HepG2 (cell line): ENCODE measurements at regions not wholly inside any gene's neighbourhood (a gene's known extent, or its start where the extent isn't known, plus 50 kb on each side); places are given as distances from the start of the nearest gene placed in this dataset.

Experiments
- ATAC-seq: fragments of 200-7000 bp; cut with Tn5 transposase; 3 replicates; pipeline ENCODE4 v1.9.1; 2020; ENCODE audit warnings: mild to moderate bottlenecking, moderate library complexity
- BruUV-seq: library from RNA; stranded (reverse); fragments of 400-500 nt; replicated peaks from 2 replicates; lab custom pipeline; 2021; lab: Mats Ljungman, UMichigan
- CTCF ChIA-PET: fragments of 300-600 bp; formaldehyde crosslinking; extraction: SDS; loops from one replicate; lab custom pipeline; 2021; ENCODE audit warnings: low total read pairs, inconsistent platforms, low intra/inter-chr PET ratio; lab: Yijun Ruan, JAX
- POLR2A ChIA-PET: fragments of 350-600 bp; sonication (Branson Sonifier 250); formaldehyde crosslinking; loops from one replicate; lab custom pipeline; 2020; ENCODE audit warnings: antibody characterized with exemption, inconsistent platforms; lab: Yijun Ruan, JAX
- DNase-seq: peaks from one replicate; pipeline ENCODE4 v3.0.0-alpha.2; 2015; ENCODE audit warnings: low spot score
- FAIRE-seq: peaks from 3 replicates; lab custom pipeline; 2011; peaks lifted over from hg19 to GRCh38; lab: Jason Lieb, UNC
- H2AFZ ChIP-seq: one replicate; pipeline ENCODE4 v1.6.1; 2011; ENCODE audit warnings: low read length, inconsistent platforms
- H3K27ac ChIP-seq: fragments of 300-600 bp; 3 replicates; pipeline ENCODE4 v1.8.0; 2011; ENCODE audit warnings: mixed run types, mild to moderate bottlenecking, mixed read lengths, low read length, inconsistent platforms; ENCODE audit not compliant: insufficient read depth; ENCODE audit errors: extremely low read length
- H3K27me3 ChIP-seq, 2 experiments: fragments of 200-600 bp in 1 of 2; 2 replicates in 1 of 2; 3 replicates in 1 of 2; pipeline versions ENCODE4 v1.6.0 to v1.8.0; 2011; ENCODE audit warnings: low read length in 2 of 2, mild to moderate bottlenecking in 2 of 2, moderate library complexity in 2 of 2, inconsistent platforms in 1 of 2; ENCODE audit not compliant: insufficient read depth in 2 of 2, control insufficient read depth in 1 of 2
- H3K36me3 ChIP-seq, 2 experiments: fragments of 200-600 bp in 1 of 2; replicated peaks in 1 of 2; 2 replicates in 1 of 2; 3 replicates in 1 of 2; pipeline versions ENCODE4 v1.5.1 to v1.8.0; 2011; ENCODE audit warnings: low read length in 2 of 2, inconsistent platforms in 1 of 2; ENCODE audit not compliant: insufficient read depth in 2 of 2, control insufficient read depth in 1 of 2
- H3K4me1 ChIP-seq: 2 replicates; pipeline ENCODE4 v1.5.1; 2012; ENCODE audit warnings: low read length, inconsistent platforms; ENCODE audit not compliant: insufficient read depth
- H3K4me2 ChIP-seq: 2 replicates; pipeline ENCODE4 v1.6.0; 2011; ENCODE audit warnings: low read depth, low read length, inconsistent platforms
- H3K4me3 ChIP-seq, 3 experiments: fragments of 200-600 bp in 1 of 3; sonication (generic), shearing (Covaris generic) in 1 of 3; replicated peaks in 1 of 3; 2 replicates each; pipeline ENCODE4 v1.5.1; 2011 to 2016; ENCODE audit warnings: low read length in 3 of 3, inconsistent platforms in 2 of 3, low read depth in 2 of 3, mild to moderate bottlenecking in 2 of 3, control low read depth in 1 of 3, mixed read lengths in 1 of 3; ENCODE audit not compliant: insufficient read depth in 1 of 3
- H3K79me2 ChIP-seq: one replicate; pipeline ENCODE4 v1.6.1; 2011; ENCODE audit warnings: low read length, inconsistent platforms; ENCODE audit not compliant: insufficient read depth
- H3K9ac ChIP-seq: 2 replicates; pipeline ENCODE4 v1.6.0; 2011; ENCODE audit warnings: mild to moderate bottlenecking, low read depth, low read length, inconsistent platforms; ENCODE audit not compliant: insufficient read depth
- H3K9me3 ChIP-seq: 2 replicates; pipeline ENCODE4 v1.5.1; 2012; ENCODE audit warnings: mild to moderate bottlenecking, low read length
- H4K20me1 ChIP-seq: 2 replicates; pipeline ENCODE4 v1.6.0; 2011; ENCODE audit warnings: inconsistent platforms, mild to moderate bottlenecking, low read length, moderate library complexity; ENCODE audit not compliant: insufficient read depth
- FOSL2 ChIP-seq: sonication (generic); formaldehyde crosslinking; IDR thresholded peaks from 2 replicates; pipeline ENCODE4 v1.4.0; 2020; ENCODE audit warnings: missing genetic modification reagents
- IRX3 ChIP-seq: sonication (generic); formaldehyde crosslinking; IDR thresholded peaks from 2 replicates; pipeline ENCODE4 v1.8.1; 2023; ENCODE audit warnings: mild to moderate bottlenecking, low read depth, missing genetic modification reagents, borderline replicate concordance
- SOX13 ChIP-seq, 3 experiments: fragments of 450-650 bp in 1 of 3; sonication (generic) in 1 of 3; formaldehyde crosslinking in 1 of 3; IDR thresholded peaks in 2 of 3; conservative IDR thresholded peaks in 1 of 3; 2 replicates each; pipeline versions ENCODE4 v1.5.0 to v1.6.1; 2016 to 2020; ENCODE audit warnings: antibody characterized with exemption in 1 of 3, mild to moderate bottlenecking in 1 of 3, missing compliant biosample characterization in 1 of 3, missing genetic modification reagents in 1 of 3, moderate library complexity in 1 of 3
- STAT5B ChIP-seq: sonication (generic); formaldehyde crosslinking; IDR thresholded peaks from 2 replicates; pipeline ENCODE4 v1.4.0; 2020; ENCODE audit warnings: missing genetic modification reagents
- TCF7 ChIP-seq: sonication (generic); IDR thresholded peaks from 2 replicates; pipeline ENCODE4 v1.6.1; 2016; ENCODE audit warnings: antibody characterized with exemption, low read depth
- TGIF2 ChIP-seq: IDR thresholded peaks from 2 replicates; pipeline ENCODE4 v1.6.1; 2016; ENCODE audit warnings: control low read depth, missing compliant biosample characterization
- ZNF253 ChIP-seq: sonication (generic); formaldehyde crosslinking; IDR thresholded peaks from 2 replicates; pipeline ENCODE4 v1.8.0; 2022; ENCODE audit warnings: mild to moderate bottlenecking, missing genetic modification reagents, borderline replicate concordance
- ZNF562 ChIP-seq: sonication (generic); formaldehyde crosslinking; IDR thresholded peaks from 2 replicates; pipeline ENCODE4 v1.8.0; 2022; ENCODE audit warnings: missing genetic modification reagents, borderline replicate concordance
- ZNF589 ChIP-seq: sonication (generic); formaldehyde crosslinking; conservative IDR thresholded peaks from 2 replicates; pipeline ENCODE4 v1.8.0; 2022; ENCODE audit warnings: mild to moderate bottlenecking, moderate library complexity, missing genetic modification reagents
- ZNF720 ChIP-seq: sonication (generic); formaldehyde crosslinking; IDR thresholded peaks from 2 replicates; pipeline ENCODE4 v1.4.0; 2020; ENCODE audit warnings: missing genetic modification reagents
- ZNF724P ChIP-seq: sonication (generic); formaldehyde crosslinking; IDR thresholded peaks from 2 replicates; pipeline ENCODE4 v1.8.0; 2022; ENCODE audit warnings: missing genetic modification reagents, borderline replicate concordance
- ZNF749 ChIP-seq: sonication (generic); formaldehyde crosslinking; IDR thresholded peaks from 2 replicates; pipeline ENCODE4 v1.8.0; 2022; ENCODE audit warnings: mild to moderate bottlenecking, missing genetic modification reagents, moderate library complexity, borderline replicate concordance
- ZNF891 ChIP-seq: sonication (generic); formaldehyde crosslinking; IDR thresholded peaks from 2 replicates; pipeline ENCODE4 v1.5.0; 2020; ENCODE audit warnings: mild to moderate bottlenecking, missing genetic modification reagents
- ZUFSP ChIP-seq: sonication (generic); formaldehyde crosslinking; IDR thresholded peaks from 2 replicates; pipeline ENCODE4 v1.9.0; 2021; ENCODE audit warnings: missing genetic modification reagents, mild to moderate bottlenecking, borderline replicate concordance
- WGBS: methylation state at CpG from one replicate; pipeline ENCODE4 v1.1.6; 2017; ENCODE audit warnings: low lambda C conversion rate; 5-methylcytosine and 5-hydroxymethylcytosine counted together
- in situ Hi-C: cut with HindIII; loops from 2 replicates; pipeline ENCODE4 v1.10.0; 2017; ENCODE audit warnings: low pct_unique_long_range_greater_than_20kb; ENCODE audit not compliant: extremely low pct_ligation_motif_present
- intact Hi-C: fragments of 100-400 bp; cut with micrococcal nuclease; formaldehyde crosslinking; loops from one replicate; pipeline ENCODE4 v1.10.0; 2022; ENCODE audit not compliant: unreplicated experiment
- TF ChIP-seq, protein P1 (sequence below): IDR thresholded peaks from 2 replicates; pipeline ENCODE4 v1.6.1; 2016; ENCODE audit warnings: missing compliant biosample characterization, missing genetic modification reagents, borderline replicate concordance
- TF ChIP-seq, protein P2 (sequence below): IDR thresholded peaks from 2 replicates; pipeline ENCODE4 v1.6.1; 2012; ENCODE audit warnings: inconsistent platforms

DNA sequence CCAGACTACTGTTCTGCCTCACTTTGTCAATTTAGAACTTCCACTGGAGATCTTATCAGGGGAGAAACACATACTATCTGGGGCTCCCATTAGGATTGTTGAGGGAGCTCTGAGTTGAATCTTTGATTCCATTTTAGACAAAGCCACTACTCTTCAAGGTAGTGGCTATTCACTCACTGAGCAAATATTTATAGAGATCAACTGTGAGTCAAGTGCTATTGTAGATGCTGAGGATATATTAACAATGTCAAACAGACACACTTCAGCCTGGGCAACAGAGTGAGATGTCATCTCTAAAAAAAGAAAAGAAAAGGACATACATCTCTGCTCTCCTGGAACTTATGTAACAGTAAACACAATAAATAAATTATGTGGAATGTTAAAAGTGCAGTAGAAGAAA is 315.3 kb downstream of the PTEN start:
- Histone ChIP-seq H3K4me2 (no peak overlapping the region), H4K20me1 (no peaks in the 10 kb centered on the region), H3K79me2 (no peaks in the 10 kb centered on the region), H3K9me3 (no peaks in the 10 kb centered on the region), H3K36me3 (no peaks in the 10 kb centered on the region), H3K9ac (no peak overlapping the region), H3K27me3 (no peaks in the 10 kb centered on the region), H3K4me3 (no peak overlapping the region), H3K27ac (no peak overlapping the region), H3K4me1 (no peaks in the 10 kb centered on the region), H2AFZ (no peak overlapping the region)
- FAIRE-seq (no peak), DNase-seq (peak; percentile 5), ATAC-seq (no peak)
- TF ChIP-seq ZNF724P (CRISPR knock-in tag) (no peak), ZNF589 (CRISPR knock-in tag) (no peak), TGIF2 (CRISPR knock-in tag) (no peak), SOX13 (IDR thresholded peaks at IDR 0.05) (no peak), SOX13 (CRISPR knock-in tag; conservative IDR thresholded peaks at IDR 0.05 in 1 of 2, IDR thresholded peaks at IDR 0.05 in 1 of 2) (peak in 1 of 2 experiments; percentile 51; a peak in 2 of 4 replicates), ZNF749 (CRISPR knock-in tag) (no peak)
- CTCF ChIA-PET, result no interaction called here
- POLR2A ChIA-PET, result no interaction called here
- BruUV-seq, result no TSS peak
- intact Hi-C loops, result no loop called here
- in situ Hi-C loops, result no loop called here

- no peak overlapping the region for H3K27ac ChIP-seq
- FAIRE-seq (no peak), DNase-seq (no peak), ATAC-seq (no peak)
- WGBS, result 43% methylated on average over 3 of the region's 3 CpGs
- no peaks in the 10 kb centered on the region for H3K27me3 ChIP-seq
- CTCF ChIA-PET, result no interaction called here
- H3K4me2 ChIP-seq, result no peak overlapping the region
- H3K9me3 ChIP-seq, result no peaks in the 10 kb centered on the region
- H3K4me3 ChIP-seq, result no peak overlapping the region
- intact Hi-C loops (no loop called here), in situ Hi-C loops (no loop called here)
- H3K9ac ChIP-seq, result no peak overlapping the region
- H4K20me1 ChIP-seq, result no peaks in the 10 kb centered on the region
- H2AFZ ChIP-seq, result no peak overlapping the region
- POLR2A ChIA-PET, result no interaction called here
- no peaks in the 10 kb centered on the region for H3K79me2 ChIP-seq
- H3K4me1 ChIP-seq, result no peaks in the 10 kb centered on the region
- BruUV-seq, result no TSS peak
- no peaks in the 10 kb centered on the region for H3K36me3 ChIP-seq
- TF ChIP-seq STAT5B (CRISPR knock-in tag), result no peak
- no peak for TF ChIP-seq TCF7
- TF ChIP-seq ZNF562 (CRISPR knock-in tag), result no peak
- no peak for TF ChIP-seq ZUFSP (CRISPR knock-in tag)
- TF ChIP-seq ZNF253 (CRISPR knock-in tag), result no peak
- TF ChIP-seq IRX3, result no peak
- no peak for TF ChIP-seq ZNF720 (CRISPR knock-in tag)
- TF ChIP-seq, protein P1, sequence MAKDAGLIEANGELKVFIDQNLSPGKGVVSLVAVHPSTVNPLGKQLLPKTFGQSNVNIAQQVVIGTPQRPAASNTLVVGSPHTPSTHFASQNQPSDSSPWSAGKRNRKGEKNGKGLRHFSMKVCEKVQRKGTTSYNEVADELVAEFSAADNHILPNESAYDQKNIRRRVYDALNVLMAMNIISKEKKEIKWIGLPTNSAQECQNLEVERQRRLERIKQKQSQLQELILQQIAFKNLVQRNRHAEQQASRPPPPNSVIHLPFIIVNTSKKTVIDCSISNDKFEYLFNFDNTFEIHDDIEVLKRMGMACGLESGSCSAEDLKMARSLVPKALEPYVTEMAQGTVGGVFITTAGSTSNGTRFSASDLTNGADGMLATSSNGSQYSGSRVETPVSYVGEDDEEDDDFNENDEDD (CRISPR knock-in tag), result no peak
- no peak for TF ChIP-seq FOSL2 (CRISPR knock-in tag)
- TF ChIP-seq ZNF891, result no peak
- TF ChIP-seq, protein P2, sequence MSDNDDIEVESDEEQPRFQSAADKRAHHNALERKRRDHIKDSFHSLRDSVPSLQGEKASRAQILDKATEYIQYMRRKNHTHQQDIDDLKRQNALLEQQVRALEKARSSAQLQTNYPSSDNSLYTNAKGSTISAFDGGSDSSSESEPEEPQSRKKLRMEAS, result no peak
Observed at GRCh38 chr10:88179831-88180230, 316.4 kb downstream of the PTEN start.
